ENCODE measurements at regions not wholly inside any gene's neighbourhood (a gene's known extent, or its start where the extent isn't known, plus 50 kb on each side); places are given as distances from the start of the nearest gene placed in this dataset.

DNA sequence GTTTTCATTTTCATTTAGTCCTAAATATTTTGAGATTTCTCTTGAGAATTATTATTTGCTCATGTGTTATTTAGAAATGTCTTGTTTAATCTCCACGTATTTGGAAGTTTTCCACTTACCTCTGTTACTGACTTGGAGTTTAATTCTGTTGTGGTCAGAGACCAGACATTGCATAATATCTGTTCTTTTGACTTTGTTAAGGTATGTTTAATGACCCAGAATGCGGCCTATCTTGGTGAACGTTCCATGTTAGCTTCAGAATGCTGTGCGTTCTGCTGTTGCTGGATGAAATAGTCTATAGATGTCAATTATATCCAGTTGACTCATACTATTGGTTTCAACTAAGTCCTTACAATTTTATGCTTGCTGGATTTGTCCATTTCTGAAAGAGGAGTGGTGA, 325.3 kb upstream of the TARS1 start:
- TF ChIP-seq, protein P1, sequence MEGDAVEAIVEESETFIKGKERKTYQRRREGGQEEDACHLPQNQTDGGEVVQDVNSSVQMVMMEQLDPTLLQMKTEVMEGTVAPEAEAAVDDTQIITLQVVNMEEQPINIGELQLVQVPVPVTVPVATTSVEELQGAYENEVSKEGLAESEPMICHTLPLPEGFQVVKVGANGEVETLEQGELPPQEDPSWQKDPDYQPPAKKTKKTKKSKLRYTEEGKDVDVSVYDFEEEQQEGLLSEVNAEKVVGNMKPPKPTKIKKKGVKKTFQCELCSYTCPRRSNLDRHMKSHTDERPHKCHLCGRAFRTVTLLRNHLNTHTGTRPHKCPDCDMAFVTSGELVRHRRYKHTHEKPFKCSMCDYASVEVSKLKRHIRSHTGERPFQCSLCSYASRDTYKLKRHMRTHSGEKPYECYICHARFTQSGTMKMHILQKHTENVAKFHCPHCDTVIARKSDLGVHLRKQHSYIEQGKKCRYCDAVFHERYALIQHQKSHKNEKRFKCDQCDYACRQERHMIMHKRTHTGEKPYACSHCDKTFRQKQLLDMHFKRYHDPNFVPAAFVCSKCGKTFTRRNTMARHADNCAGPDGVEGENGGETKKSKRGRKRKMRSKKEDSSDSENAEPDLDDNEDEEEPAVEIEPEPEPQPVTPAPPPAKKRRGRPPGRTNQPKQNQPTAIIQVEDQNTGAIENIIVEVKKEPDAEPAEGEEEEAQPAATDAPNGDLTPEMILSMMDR (IDR thresholded peaks at IDR 0.05): no peak
- TF ChIP-seq POLR2A (IDR thresholded peaks at IDR 0.05): no peak
- no peak for TF ChIP-seq POLR2AphosphoS5 (IDR thresholded peaks at IDR 0.05; ENCODE audit: insufficient read depth in 1 of 2, low read depth in 1 of 2)

Data from vagina (tissue), 2 donors.